Mononuclear cell (primary cell): ENCODE measurements at regions not wholly inside any gene's neighbourhood (a gene's known extent, or its start where the extent isn't known, plus 50 kb on each side); places are given as distances from the start of the nearest gene placed in this dataset.

Experiments used
- H3K27me3 ChIP-seq: 2 replicates; pipeline ENCODE4 v1.6.0; 2011; ENCODE audit warnings: low read length, control low read depth; ENCODE audit not compliant: insufficient read depth
- H3K4me1 ChIP-seq: 2 replicates; pipeline ENCODE4 v1.5.1; 2011; ENCODE audit warnings: mild to moderate bottlenecking, low read length, control low read depth; ENCODE audit not compliant: insufficient read depth
- H3K4me3 ChIP-seq: 2 replicates; pipeline ENCODE4 v1.5.1; 2011; ENCODE audit warnings: mild to moderate bottlenecking, low read length, moderate library complexity
- H3K9me3 ChIP-seq: 2 replicates; pipeline ENCODE4 v1.5.1; 2011; ENCODE audit warnings: low read depth, mild to moderate bottlenecking, control low read depth, low read length

DNA sequence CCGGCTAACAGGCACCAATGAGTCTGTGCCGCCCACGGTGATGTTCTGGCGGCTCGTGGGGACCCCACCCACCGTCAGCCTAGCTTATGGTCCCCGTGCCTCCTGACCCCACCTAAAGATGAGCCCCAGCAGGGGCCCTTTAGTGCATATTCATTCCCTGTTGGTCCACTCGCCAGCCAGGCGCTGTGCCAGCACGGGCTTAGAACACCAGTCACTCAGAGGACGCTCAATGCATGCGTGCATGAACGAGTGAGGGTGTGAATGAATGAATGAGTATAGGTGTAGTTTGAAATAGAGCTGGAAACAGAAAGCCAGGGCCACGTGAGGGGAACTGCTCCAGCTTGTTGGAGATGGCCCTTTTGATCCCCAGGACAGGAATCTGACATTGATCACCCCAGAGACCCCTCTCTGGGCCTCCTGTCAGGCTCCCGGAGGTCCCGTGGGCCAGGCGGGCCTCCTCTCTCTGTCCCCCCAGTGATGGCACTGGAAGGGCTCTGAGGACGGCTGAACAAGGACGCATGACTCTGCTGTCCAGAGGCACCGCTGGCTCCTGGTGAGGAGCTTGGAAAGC is 193.9 kb upstream of the C14orf180 start:
- Histone ChIP-seq H3K9me3 (no peaks in the 10 kb centered on the region), H3K4me3 (no peak overlapping the region), H3K27me3 (no peaks in the 10 kb centered on the region)

DNA sequence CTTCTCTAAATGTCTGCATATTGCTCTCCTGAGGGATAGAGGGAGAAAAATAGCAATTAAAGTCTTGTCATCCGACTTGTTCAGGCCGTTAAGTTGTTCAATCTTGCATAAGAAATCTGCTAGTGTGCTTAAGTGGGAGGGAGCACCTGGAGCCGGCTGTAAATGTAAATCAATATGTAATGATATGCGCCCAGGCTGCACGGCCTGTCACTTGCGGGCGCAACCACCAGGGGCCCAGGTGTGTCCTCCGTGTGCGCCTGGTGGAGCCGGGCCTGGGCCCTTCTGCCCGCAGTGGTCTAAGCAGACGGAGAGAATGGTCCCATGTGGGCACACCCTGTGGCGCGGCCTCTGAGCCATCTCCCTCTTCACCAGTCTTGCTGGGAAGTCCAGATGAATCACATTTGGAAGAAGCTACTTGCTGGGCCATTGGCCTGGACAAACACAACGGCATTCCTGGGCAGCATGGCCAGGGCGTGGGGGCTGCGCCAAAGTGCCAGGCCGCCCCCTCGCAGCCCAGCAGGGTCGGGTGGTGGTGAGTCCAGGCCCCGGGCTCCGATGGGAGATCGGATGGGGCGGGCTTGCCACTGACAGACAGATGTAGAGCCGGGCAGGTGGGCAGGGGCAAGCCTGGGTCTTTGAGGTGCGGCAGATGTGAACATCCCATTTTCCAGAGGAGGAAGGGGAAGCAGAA is 193.3 kb upstream of the C14orf180 start:
- Histone ChIP-seq H3K9me3 (no peaks in the 10 kb centered on the region), H3K4me3 (no peak overlapping the region), H3K27me3 (no peaks in the 10 kb centered on the region), H3K4me1 (peaks cover 34% of the 10 kb centered on the region)

More for the DNA sequence above, 193.9 kb upstream of the C14orf180 start:
- H3K4me1 ChIP-seq = peaks cover 27% of the 10 kb centered on the region

DNA sequence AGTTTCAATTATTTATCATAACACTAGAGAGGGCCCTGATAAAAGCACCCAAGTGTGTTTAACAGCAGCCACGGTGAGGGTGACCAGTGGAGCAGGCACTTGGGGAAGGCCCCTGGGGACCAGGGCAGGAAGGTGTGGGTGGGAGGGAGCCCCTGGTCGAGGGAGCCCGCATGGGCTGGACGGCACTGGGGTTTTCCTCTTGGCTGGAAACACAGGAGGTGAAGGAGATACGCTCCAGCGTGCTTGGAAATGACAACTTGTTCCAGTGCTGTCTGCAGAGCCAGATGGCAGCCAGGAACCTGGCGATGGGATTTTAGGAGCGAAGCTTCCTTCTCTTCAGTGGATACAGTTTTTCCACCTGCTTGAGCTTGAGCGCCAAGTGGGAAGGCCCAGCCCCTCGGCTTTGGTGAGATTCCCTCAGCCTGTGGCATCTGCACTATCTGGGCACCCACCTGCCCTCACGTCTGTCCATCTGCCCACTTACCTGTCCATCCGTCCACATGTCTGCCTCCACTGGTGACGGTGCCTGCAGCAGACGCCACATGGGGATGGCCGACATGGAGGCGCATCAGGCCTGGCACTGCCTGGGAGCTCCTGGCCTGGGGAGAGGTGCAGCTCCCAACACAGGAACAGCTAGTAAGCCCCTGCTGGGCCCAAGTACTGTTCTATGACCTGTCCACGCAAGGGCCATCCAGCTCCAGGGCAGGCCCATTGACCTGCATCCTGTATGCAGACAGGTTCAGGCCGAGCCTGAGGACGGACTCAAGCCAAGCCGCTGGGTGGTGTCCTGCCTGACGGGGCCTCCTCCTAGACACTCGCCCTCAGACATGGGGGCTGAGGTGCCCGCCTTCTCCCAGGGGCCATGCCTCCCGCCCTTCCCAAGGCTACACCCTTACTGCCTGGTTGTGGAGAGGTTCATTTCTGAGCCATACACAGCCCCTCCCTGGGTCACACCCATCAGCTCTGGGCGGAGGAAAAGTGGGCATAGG is 192.2 kb upstream of the C14orf180 start:
- Histone ChIP-seq H3K4me1 (peaks cover 44% of the 10 kb centered on the region), H3K4me3 (no peak overlapping the region), H3K9me3 (no peaks in the 10 kb centered on the region)

DNA sequence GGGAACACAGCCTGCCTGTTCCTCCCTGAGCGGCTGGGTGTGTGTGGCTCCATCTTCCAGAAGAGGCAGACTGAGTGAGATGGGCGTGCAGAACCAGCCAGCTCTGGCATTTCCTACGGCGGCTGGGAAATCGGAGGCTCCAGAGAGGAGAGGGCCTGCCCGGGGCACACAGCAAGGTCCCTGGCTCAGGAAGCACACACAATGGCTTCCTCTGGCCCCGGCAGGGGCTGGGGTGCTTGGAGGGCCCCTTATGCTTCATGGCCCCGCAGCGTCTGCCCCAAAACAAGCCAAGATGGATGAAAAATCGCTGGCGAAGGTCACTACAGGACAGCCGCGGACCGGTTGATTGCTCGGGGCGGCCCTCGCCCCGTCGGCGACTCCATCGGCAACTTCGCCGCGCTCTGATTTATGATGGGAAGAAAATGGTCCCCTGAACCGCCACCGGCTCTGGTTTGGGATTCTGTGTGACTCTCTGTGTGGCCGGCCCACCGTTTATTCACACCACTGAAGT is 191.5 kb upstream of the C14orf180 start:
- H3K4me1 ChIP-seq = peaks cover 52% of the 10 kb centered on the region
- no peak overlapping the region for H3K4me3 ChIP-seq
- no peaks in the 10 kb centered on the region for H3K27me3 ChIP-seq
- no peaks in the 10 kb centered on the region for H3K9me3 ChIP-seq

More for the DNA sequence above, 192.2 kb upstream of the C14orf180 start:
- H3K27me3 ChIP-seq = no peaks in the 10 kb centered on the region

DNA sequence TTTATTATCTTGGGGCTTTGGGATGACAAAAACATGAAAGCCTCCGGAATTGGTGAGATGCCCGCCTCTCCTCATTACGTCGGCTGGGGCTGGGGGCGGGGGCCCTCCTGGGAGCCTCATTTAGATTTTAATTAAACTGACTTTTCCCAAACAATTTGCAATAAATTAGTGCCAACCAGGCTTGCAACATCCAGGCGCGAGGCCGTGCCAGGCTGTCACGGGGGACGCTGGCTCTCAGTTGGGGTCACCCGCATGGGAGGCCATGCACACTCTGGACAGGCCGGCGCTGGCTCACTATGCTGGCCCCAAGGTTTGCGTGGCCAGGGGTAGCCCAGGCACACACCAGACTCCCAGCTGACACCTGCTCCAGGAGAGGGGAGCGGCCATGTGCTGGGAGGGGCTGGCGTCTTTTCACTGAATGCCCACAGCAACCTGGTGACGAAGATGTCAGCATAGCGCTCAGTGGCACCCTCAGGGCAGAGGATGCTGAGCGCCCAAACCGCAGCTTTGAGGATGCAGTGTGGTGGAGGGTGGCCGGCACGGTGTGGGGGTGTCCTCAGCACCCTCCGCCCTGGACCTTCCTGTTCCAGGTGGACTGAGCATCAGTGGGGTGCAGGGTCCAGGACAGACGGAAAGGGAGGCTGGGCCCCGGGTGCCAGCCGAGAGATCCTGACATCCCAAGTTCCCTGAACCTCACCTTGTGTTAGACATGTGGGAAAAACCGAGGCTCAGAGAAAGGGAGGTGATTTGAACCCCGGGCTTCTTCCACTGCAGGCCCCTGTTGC is 190.8 kb upstream of the C14orf180 start:
- no peak overlapping the region for H3K4me3 ChIP-seq
- H3K4me1 ChIP-seq = peaks cover 58% of the 10 kb centered on the region
- no peaks in the 10 kb centered on the region for H3K27me3 ChIP-seq
- H3K9me3 ChIP-seq = no peaks in the 10 kb centered on the region

DNA sequence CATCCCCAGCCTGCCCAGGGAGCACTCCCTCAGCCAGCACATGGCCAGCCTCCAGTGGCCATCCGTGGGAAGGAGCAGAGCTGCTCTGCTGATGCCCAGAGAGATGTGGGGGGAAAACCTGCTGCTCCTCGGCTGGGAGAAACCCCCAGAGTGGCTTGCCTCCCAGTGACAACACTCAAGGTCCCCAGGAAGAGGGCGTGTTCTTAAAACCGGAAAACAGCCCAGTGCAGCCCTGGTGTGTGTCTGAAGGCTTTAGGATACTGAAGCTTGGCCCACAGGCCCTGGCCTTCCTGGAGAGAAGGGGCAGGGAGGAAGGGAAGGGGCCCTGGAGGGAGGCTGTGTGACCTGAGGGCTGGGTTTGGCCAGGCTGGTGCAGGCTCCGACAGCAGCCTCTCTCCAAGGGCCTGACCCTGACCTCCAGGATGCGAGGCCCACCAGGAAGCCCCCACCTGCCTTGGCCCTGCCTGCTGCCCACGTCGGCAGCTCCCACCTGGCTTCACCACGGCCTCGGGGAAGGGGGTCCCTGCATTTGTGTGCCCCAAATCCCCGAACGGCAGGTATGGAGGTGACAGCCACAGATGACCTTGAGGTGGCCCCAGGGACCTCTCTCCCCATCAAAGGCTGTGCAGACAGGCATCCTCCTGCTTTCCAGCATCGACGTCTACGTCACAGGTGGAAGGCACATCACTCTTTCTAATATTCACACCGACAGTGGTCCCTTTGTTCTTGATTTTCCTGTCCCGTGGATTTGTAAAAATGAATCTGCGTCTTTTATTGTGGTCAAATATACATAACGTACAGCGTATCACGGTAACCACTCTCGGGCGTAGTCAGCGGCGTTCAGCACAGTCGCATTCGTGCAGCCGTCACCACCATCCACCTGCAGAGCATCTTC is 190.0 kb upstream of the C14orf180 start:
- Histone ChIP-seq H3K4me1 (peaks cover 66% of the 10 kb centered on the region), H3K27me3 (no peaks in the 10 kb centered on the region), H3K4me3 (no peak overlapping the region), H3K9me3 (no peaks in the 10 kb centered on the region)

DNA sequence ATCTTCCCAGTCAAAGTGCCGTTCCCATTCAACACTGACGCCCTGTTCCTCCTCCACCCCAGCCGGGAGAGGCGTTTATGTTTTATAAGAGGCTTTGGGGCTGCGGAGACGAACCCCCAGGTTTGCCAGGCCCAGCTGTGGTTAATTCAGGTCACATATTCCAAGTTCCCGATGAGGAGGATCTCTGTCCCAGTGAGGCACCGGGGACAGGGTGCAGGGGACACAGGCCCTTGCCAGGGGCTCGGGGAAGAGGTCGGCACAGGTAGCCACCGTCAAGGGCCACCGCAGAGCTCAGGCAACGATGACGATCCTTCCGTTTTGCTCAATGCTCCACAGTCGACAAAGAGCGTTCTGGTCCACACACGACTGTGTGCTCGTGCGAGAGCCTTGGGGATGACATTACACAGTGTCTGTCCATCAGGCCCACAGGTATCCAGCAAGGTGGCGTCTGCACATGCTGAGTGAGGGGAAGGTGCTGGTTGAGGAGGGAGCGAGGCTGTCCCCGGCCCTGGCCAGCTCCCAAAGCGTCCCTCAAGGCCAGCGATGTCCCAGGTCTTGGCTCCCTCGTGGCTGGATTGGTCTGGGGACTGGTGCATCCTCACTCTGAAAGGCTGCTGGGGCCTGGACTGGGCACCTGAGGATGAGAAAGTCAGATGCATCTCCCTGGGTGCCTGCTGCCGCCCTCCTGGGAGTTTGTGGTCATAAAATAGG is 189.2 kb upstream of the C14orf180 start:
- Histone ChIP-seq H3K27me3 (no peaks in the 10 kb centered on the region), H3K9me3 (no peaks in the 10 kb centered on the region), H3K4me3 (no peak overlapping the region), H3K4me1 (peaks cover 74% of the 10 kb centered on the region)

DNA sequence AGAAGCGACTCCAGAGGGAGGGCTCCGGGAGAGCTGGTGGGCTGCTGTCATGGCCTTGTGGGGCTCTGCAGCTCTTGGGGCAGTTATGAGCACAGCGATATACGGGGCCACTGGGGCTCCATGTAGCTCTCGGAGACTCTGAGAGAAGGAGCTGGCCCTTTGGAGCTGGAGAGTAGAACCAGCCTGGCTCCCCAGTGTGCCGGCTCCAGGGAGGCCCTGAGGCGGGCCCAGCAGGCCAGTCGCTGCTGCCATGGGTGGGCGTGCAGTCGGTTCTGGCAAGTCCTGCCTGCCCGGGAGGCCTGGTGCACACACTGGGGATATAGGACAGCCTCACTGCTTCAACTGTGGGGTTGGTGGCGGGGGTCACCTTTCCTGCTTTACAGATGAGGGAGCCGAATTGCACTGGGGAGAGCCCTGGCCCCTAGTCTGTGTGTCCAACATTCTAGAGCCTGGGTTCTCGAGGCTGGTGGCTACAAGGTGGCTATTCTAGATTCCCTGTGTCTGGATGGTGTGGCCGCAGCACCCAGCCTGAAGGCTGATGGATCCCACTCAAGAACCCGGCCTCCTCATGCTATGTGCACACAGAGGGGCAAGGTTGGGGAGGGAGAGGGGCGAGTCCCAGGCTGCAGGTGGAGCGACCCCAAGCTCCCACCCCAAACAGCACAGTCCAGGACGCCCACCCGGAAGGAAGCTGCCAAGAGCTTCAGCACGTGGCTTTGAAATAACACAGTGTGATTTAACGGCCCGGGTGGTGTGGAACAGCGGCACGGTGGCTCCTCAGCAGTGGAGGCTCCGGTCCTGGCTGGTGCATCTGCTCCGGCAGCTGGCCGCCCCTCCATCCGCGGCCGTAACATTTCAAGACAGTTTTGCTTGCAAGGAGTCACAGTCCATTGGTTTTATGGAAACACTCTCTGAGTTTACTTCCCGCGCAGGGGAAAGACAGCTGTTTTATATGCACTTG is 188.3 kb upstream of the C14orf180 start:
- Histone ChIP-seq H3K27me3 (no peaks in the 10 kb centered on the region), H3K9me3 (no peaks in the 10 kb centered on the region), H3K4me1 (peaks cover 78% of the 10 kb centered on the region), H3K4me3 (no peak overlapping the region)

DNA sequence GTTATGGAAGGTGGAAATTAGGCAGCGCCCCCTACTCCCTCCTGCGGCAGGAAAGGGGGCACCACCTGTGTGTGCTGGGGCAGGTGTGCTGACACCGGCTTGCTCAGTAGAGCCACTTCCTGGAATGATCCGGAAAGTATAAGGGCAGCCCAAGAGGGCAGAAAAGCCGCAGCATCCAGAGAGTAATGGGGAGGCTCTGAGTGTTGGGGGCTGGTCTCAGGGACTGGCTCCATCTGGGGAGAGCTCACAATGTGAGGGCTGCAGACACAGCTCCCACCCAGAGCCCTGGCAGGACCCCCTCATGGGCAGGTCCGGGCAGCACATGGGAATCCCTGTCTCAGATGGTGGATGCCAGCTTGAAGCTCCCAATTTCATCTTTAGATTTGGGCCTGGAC is 187.6 kb upstream of the C14orf180 start:
- Histone ChIP-seq H3K27me3 (no peaks in the 10 kb centered on the region), H3K9me3 (no peaks in the 10 kb centered on the region), H3K4me1 (peaks cover 72% of the 10 kb centered on the region), H3K4me3 (no peak overlapping the region)

DNA sequence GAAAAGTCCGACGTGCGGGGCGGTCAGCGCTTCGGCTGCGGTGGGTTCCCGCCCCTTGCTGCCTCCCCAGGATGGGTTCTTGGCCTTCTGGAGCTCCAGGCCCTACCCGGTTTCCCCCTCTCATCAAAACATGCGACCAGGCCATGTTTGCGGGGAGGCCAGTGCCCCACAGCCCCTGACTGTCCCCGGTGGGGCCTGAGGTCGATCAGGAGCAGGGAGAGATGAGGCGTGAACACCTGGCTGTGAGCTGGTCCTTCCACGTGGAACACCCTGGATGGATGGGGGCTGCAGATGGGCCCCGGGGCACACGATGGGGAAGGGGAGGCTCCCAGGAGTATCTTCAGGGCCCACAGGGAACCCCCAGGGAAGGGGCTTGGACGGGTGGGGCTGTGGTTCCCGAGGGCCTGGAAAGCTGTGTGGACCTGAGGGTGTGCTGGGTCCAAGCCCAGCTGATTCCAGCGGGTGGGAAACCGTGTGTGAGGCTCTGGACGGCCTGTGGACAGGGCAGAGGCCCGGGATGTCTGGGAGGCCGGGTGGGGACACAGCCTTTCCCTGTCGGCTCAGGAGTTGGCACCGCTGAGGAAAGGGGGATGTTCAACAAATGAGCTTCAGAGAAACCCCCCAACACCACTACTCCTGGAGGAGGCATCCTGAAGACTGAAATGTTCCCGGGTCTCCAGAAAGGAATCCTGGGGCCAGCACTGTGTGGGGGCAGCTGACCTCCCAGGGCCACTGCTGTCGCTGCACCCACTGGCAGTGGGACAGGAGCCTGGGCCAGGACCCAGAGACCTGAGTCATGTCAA is 187.0 kb upstream of the C14orf180 start:
- no peaks in the 10 kb centered on the region for H3K9me3 ChIP-seq
- no peak overlapping the region for H3K4me3 ChIP-seq
- H3K4me1 ChIP-seq = peaks cover 72% of the 10 kb centered on the region
- no peaks in the 10 kb centered on the region for H3K27me3 ChIP-seq

DNA sequence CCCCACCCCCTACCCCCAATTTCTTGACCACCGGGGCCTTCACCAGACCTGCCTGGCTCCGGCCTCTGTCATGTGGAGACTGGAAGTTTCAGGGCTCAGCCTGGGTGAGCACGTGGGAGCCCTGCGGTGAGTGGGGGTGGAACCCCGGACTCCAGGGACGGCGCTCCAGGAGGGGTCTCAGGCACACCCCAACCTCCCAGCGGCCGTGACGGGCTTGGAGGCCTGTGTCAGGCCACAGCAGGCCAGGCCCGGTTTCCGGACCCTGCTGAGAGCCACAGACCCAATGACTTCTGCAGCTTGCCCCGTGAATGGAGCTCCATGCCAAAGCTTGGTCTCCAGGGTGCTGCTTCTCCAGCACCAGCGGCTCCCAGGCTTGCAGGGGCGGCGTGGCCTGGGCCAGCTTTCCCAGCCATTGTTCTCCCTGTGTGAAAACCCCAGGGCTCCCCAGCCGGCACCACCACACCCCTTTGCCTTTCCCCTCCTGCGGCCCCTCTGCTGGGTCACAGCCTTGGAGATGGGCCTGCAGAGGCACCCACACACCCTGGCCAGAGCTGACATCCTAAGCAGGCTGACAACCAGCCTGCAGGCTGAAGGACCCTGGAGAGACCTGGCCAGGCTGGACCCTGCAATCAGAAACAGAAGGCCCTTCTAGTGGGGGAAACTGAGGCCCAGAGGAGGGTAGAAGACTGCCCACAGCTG is 186.2 kb upstream of the C14orf180 start:
- H3K9me3 ChIP-seq = no peaks in the 10 kb centered on the region
- peaks cover 72% of the 10 kb centered on the region for H3K4me1 ChIP-seq
- H3K27me3 ChIP-seq = no peaks in the 10 kb centered on the region
- no peak overlapping the region for H3K4me3 ChIP-seq
